Neural cell (in vitro differentiated cells): ENCODE measurements at regions not wholly inside any gene's neighbourhood (a gene's known extent, or its start where the extent isn't known, plus 50 kb on each side); places are given as distances from the start of the nearest gene placed in this dataset.

Experiments
- H2AFZ ChIP-seq: fragments of 200-600, 300-800 bp; sonication (generic), shearing (Covaris generic); 2 replicates; pipeline ENCODE4 v1.6.0; 2014; ENCODE audit warnings: low read depth, mild to moderate bottlenecking, antibody characterized with exemption, low read length, moderate library complexity
- H3F3A ChIP-seq: fragments of 200-600 bp; shearing (Covaris generic); 2 replicates; pipeline ENCODE4 v1.6.1; 2016; ENCODE audit warnings: mild to moderate bottlenecking, moderate library complexity, mixed read lengths, antibody characterized with exemption, low read length; ENCODE audit not compliant: insufficient read depth, poor library complexity, severe bottlenecking
- H3K27ac ChIP-seq: fragments of 200-600, 300-800 bp; sonication (generic), shearing (Covaris generic); 2 replicates; pipeline ENCODE4 v1.5.1; 2014; ENCODE audit warnings: mild to moderate bottlenecking, low read length, moderate library complexity
- H3K27me3 ChIP-seq: fragments of 300-800, 200-600 bp; sonication (generic), shearing (Covaris generic); 2 replicates; pipeline ENCODE4 v1.6.0; 2014; ENCODE audit warnings: mild to moderate bottlenecking, low read depth, low read length, moderate library complexity; ENCODE audit not compliant: insufficient read depth
- H3K36me3 ChIP-seq: fragments of 300-800, 200-600 bp; sonication (generic), shearing (Covaris generic); 2 replicates; pipeline ENCODE4 v1.5.1; 2014; ENCODE audit warnings: mild to moderate bottlenecking, antibody characterized with exemption, low read length, moderate library complexity; ENCODE audit not compliant: insufficient read depth
- H3K4me2 ChIP-seq: fragments of 300-800, 200-600 bp; sonication (generic), shearing (Covaris generic); 2 replicates; pipeline ENCODE4 v1.6.0; 2014; ENCODE audit warnings: mild to moderate bottlenecking, low read length
- H3K4me3 ChIP-seq: fragments of 300-800, 200-600 bp; sonication (generic), shearing (Covaris generic); 2 replicates; pipeline ENCODE4 v1.5.1; 2014; ENCODE audit warnings: mild to moderate bottlenecking, low read length, moderate library complexity
- H3K79me2 ChIP-seq: fragments of 200-600 bp; shearing (Covaris generic); replicated peaks from 2 replicates; pipeline ENCODE4 v1.6.0; 2014; ENCODE audit warnings: mild to moderate bottlenecking, low read length, moderate library complexity; ENCODE audit not compliant: insufficient read depth
- H3K9ac ChIP-seq: fragments of 300-800, 200-600 bp; sonication (generic), shearing (Covaris generic); 2 replicates; pipeline ENCODE4 v1.6.1; 2016; ENCODE audit warnings: mild to moderate bottlenecking, low read length, mixed read lengths
- H3K9me2 ChIP-seq: fragments of 200-600 bp; shearing (Covaris generic); 2 replicates; pipeline ENCODE4 v1.6.1; 2016; ENCODE audit warnings: mild to moderate bottlenecking, low read length, mixed read lengths; ENCODE audit not compliant: insufficient read depth
- H3K9me3 ChIP-seq: fragments of 200-600, 300-800 bp; sonication (generic), shearing (Covaris generic); 2 replicates; pipeline ENCODE4 v1.6.1; 2016; ENCODE audit warnings: mild to moderate bottlenecking, mixed run types, low read length, moderate library complexity, mixed read lengths
- H4K20me1 ChIP-seq: fragments of 200-600 bp; shearing (Covaris generic); 2 replicates; pipeline ENCODE4 v1.6.1; 2016; ENCODE audit warnings: mild to moderate bottlenecking, mixed run types; ENCODE audit not compliant: insufficient read depth
- POLR2AphosphoS5 ChIP-seq: IDR thresholded peaks from 2 replicates; pipeline ENCODE4 v1.6.1; 2012

- H3K36me3 ChIP-seq = no peaks in the 10 kb centered on the region
- no peaks in the 10 kb centered on the region for H4K20me1 ChIP-seq
- no peak overlapping the region for H3K4me3 ChIP-seq
- no peaks in the 10 kb centered on the region for H3K9me2 ChIP-seq
- TF ChIP-seq POLR2AphosphoS5 = no peak
- no peaks in the 10 kb centered on the region for H3K27me3 ChIP-seq
- no peaks in the 10 kb centered on the region for H3K79me2 ChIP-seq
- H3K9ac ChIP-seq = no peak overlapping the region
- H2AFZ ChIP-seq = no peak overlapping the region
- H3K4me2 ChIP-seq = no peak overlapping the region
- no peaks in the 10 kb centered on the region for H3F3A ChIP-seq
- H3K27ac ChIP-seq = no peak overlapping the region
- peaks cover 15% of the 10 kb centered on the region for H3K9me3 ChIP-seq
These were observed 49.8 kb upstream of the LEP start for GRCh38 chr7:128191136-128191844.
